B cell (primary cell): ENCODE measurements at regions not wholly inside any gene's neighbourhood (a gene's known extent, or its start where the extent isn't known, plus 50 kb on each side); places are given as distances from the start of the nearest gene placed in this dataset.

Source experiments
- ATAC-seq: fragments of 200-7000 bp; cut with Tn5 transposase; one replicate; pipeline ENCODE4 v1.10.0; 2021; ENCODE audit warnings: low read depth, mild to moderate bottlenecking, moderate number of reproducible peaks, moderate library complexity
- CTCF ChIA-PET: fragments of 350-600 bp; sonication (Branson Sonifier 250); formaldehyde crosslinking; loops from one replicate; lab custom pipeline; 2021; ENCODE audit warnings: antibody characterized with exemption, inconsistent platforms; lab: Charles Lee
- POLR2A ChIA-PET: fragments of 350-600 bp; sonication (Branson Sonifier 250); formaldehyde crosslinking; loops from one replicate; lab custom pipeline; 2021; ENCODE audit warnings: antibody characterized with exemption; lab: Charles Lee
- DNase-seq: peaks from one replicate; pipeline ENCODE4 v3.0.0; 2013
- H2AFZ ChIP-seq: 2 replicates; pipeline ENCODE4 v1.6.1; 2012; ENCODE audit warnings: mild to moderate bottlenecking, low read depth, low read length; ENCODE audit not compliant: insufficient read depth, poor library complexity, severe bottlenecking
- H3K27ac ChIP-seq, 2 donors: 1 replicate in 1 of 2; 2 replicates in 1 of 2; pipeline ENCODE4 v1.5.1; 2012 to 2013; ENCODE audit warnings: low read length in 2 of 2, mild to moderate bottlenecking in 2 of 2, moderate library complexity in 1 of 2
- H3K27me3 ChIP-seq, 4 experiments: fragments of 200-600 bp in 1 of 4; sonication (generic) in 1 of 4; replicated peaks in 1 of 4; 1 replicate in 2 of 4; 2 replicates in 2 of 4; pipeline versions ENCODE4 v1.6.1 to v1.7.0; 2013 to 2016; ENCODE audit warnings: low read length in 3 of 4, mild to moderate bottlenecking in 2 of 4, mixed read lengths in 1 of 4, moderate library complexity in 1 of 4; ENCODE audit not compliant: insufficient read depth in 4 of 4, control insufficient read depth in 3 of 4; ENCODE audit errors: control extremely low read depth in 1 of 4
- H3K36me3 ChIP-seq, 2 experiments: replicated peaks in 1 of 2; 1 replicate in 1 of 2; 2 replicates in 1 of 2; pipeline versions ENCODE4 v1.6.1 to v1.7.1; 2013; ENCODE audit warnings: low read length in 1 of 2; ENCODE audit not compliant: insufficient read depth in 2 of 2, control insufficient read depth in 1 of 2; ENCODE audit errors: control extremely low read depth in 1 of 2, extremely low read depth in 1 of 2
- H3K4me1 ChIP-seq, 2 donors: fragments of 200-600 bp in 1 of 2; sonication (generic) in 1 of 2; 1 replicate in 1 of 2; 2 replicates in 1 of 2; pipeline versions ENCODE4 v1.5.1 to v1.6.1; 2013 to 2017; ENCODE audit warnings: low read length in 2 of 2; ENCODE audit not compliant: control insufficient read depth in 2 of 2, insufficient read depth in 2 of 2
- H3K4me2 ChIP-seq: replicated peaks from 2 replicates; pipeline ENCODE3; 2012; ENCODE audit warnings: mild to moderate bottlenecking, low read depth, low read length; ENCODE audit not compliant: poor library complexity, severe bottlenecking
- H3K4me3 ChIP-seq, 5 experiments: fragments of 200-600 bp in 1 of 5; sonication (generic) in 1 of 5; 1 replicate in 3 of 5; 2 replicates in 2 of 5; pipeline versions ENCODE4 v1.5.1 to v1.7.0; 2011 to 2016; ENCODE audit warnings: low read length in 4 of 5, mild to moderate bottlenecking in 4 of 5, low read depth in 2 of 5, control low read depth in 1 of 5, moderate library complexity in 1 of 5; ENCODE audit not compliant: insufficient read depth in 1 of 5; ENCODE audit errors: control extremely low read depth in 1 of 5, extremely low read depth in 1 of 5
- H3K79me2 ChIP-seq: fragments of 200-600 bp; sonication (generic); one replicate; pipeline ENCODE4 v1.6.0; 2016; ENCODE audit warnings: low read length; ENCODE audit not compliant: control insufficient read depth, insufficient read depth
- H3K9ac ChIP-seq: fragments of 200-600 bp; sonication (generic); 2 replicates; pipeline ENCODE4 v1.6.1; 2017; ENCODE audit warnings: mild to moderate bottlenecking, low read length, moderate library complexity
- H3K9me3 ChIP-seq, 3 donors: one replicate each; pipeline versions ENCODE4 v1.6.1 to v1.7.1; 2013; ENCODE audit warnings: low read length in 2 of 3; ENCODE audit not compliant: control insufficient read depth in 2 of 3, insufficient read depth in 1 of 3; ENCODE audit errors: control extremely low read depth in 1 of 3
- H4K20me1 ChIP-seq: 2 replicates; pipeline ENCODE4 v1.6.0; 2012; ENCODE audit warnings: mild to moderate bottlenecking, low read length; ENCODE audit not compliant: insufficient read depth, control insufficient read depth, poor library complexity, severe bottlenecking
- H3K27ac Mint-ChIP-seq: one replicate; pipeline ENCODE4 v1.8.0; 2021; ENCODE audit warnings: mixed read lengths
- H3K27me3 Mint-ChIP-seq: one replicate; pipeline ENCODE4 v1.8.0; 2021; ENCODE audit warnings: mixed read lengths
- H3K4me1 Mint-ChIP-seq: one replicate; pipeline ENCODE4 v1.8.0; 2021; ENCODE audit warnings: mixed read lengths
- H3K4me3 Mint-ChIP-seq: one replicate; pipeline ENCODE4 v1.8.0; 2021; ENCODE audit warnings: mixed read lengths
- H3K9me3 Mint-ChIP-seq: one replicate; pipeline ENCODE4 v1.8.0; 2022; ENCODE audit warnings: mixed read lengths; ENCODE audit not compliant: insufficient read depth
- CTCF ChIP-seq: fragments of 200-600 bp; IDR thresholded peaks from one replicate; pipeline ENCODE4 v1.8.0; 2022; ENCODE audit warnings: antibody characterized with exemption, mild to moderate bottlenecking
- EZH2 ChIP-seq: IDR thresholded peaks from 2 replicates; pipeline ENCODE4 v1.6.1; 2012; ENCODE audit warnings: borderline replicate concordance, low read depth, mild to moderate bottlenecking, moderate library complexity, low read length; ENCODE audit not compliant: insufficient read depth, poor library complexity, severe bottlenecking
- WGBS: methylation state at CpG from one replicate; pipeline ENCODE4 v1.1.5; 2013; ENCODE audit warnings: missing lambda C conversion rate; ENCODE audit not compliant: insufficient coverage; 5-methylcytosine and 5-hydroxymethylcytosine counted together
- intact Hi-C: fragments of 100-400 bp; cut with micrococcal nuclease; formaldehyde crosslinking; loops from one replicate; pipeline ENCODE4 v1.10.0; 2022

GRCh38 chr14:71524320-71524982, 407.8 kb upstream of the RGS6 start:
- Mint-ChIP-seq H3K9me3 (no peaks in the 10 kb centered on the region), H3K4me3 (peak overlapping the region; percentile 6), H3K27me3 (no peaks in the 10 kb centered on the region), H3K27ac (no peak overlapping the region), H3K4me1 (peaks cover 29% of the 10 kb centered on the region)
- Histone ChIP-seq H3K9ac (no peak overlapping the region), H3K27me3 (no peaks in the 10 kb centered on the region), H3K36me3 (peaks cover under 1 to 6% of the 10 kb centered on the region in 2 experiments), H3K4me2 (no peak overlapping the region), H3K27ac (no peak overlapping the region), H3K9me3 (no peaks in the 10 kb centered on the region), H3K79me2 (peaks cover 67% of the 10 kb centered on the region), H3K4me3 (no peak overlapping the region), H3K4me1 (peaks cover 0 to 3% of the 10 kb centered on the region in 2 donors), H2AFZ (no peak overlapping the region), H4K20me1 (peaks cover 28% of the 10 kb centered on the region)
- no peak for TF ChIP-seq EZH2
- TF ChIP-seq CTCF = no peak
- WGBS = 73% methylated on average over 4 of the region's 6 CpGs
- ATAC-seq = no peak
- POLR2A ChIA-PET = interaction anchor here (0.7 kb wide), 1 partner anchor 821 kb away, joined by 3 read pairs; no protein-coding TSS in a partner anchor
- intact Hi-C loops = no loop called here
- CTCF ChIA-PET = no interaction called here
- no peak for DNase-seq

- peaks cover 78% of the 10 kb centered on the region for H3K79me2 ChIP-seq
- H4K20me1 ChIP-seq = peaks cover 35% of the 10 kb centered on the region
- Mint-ChIP-seq H3K9me3 (no peaks in the 10 kb centered on the region), H3K27me3 (no peaks in the 10 kb centered on the region), H3K4me1 (peaks cover 32% of the 10 kb centered on the region), H3K4me3 (no peak overlapping the region), H3K27ac (no peak overlapping the region)
- H3K4me1 ChIP-seq = peaks cover 0 to 3% of the 10 kb centered on the region in 2 donors
- H3K9ac ChIP-seq = no peak overlapping the region
- H3K4me2 ChIP-seq = no peak overlapping the region
- ChIA-PET CTCF (no interaction called here), POLR2A (no interaction called here)
- no peak overlapping the region for H3K4me3 ChIP-seq
- no peaks in the 10 kb centered on the region for H3K9me3 ChIP-seq
- no peak for TF ChIP-seq CTCF
- no peak for TF ChIP-seq EZH2
- DNase-seq (no peak), ATAC-seq (no peak)
- H2AFZ ChIP-seq = no peak overlapping the region
- WGBS = no CpG with 5 or more reads among the region's 5 CpGs
- H3K36me3 ChIP-seq = peaks cover 2 to 9% of the 10 kb centered on the region in 2 experiments
- H3K27me3 ChIP-seq = no peaks in the 10 kb centered on the region
- H3K27ac ChIP-seq = no peak overlapping the region
- intact Hi-C loops = no loop called here
These were observed 406.5 kb upstream of the RGS6 start for GRCh38 chr14:71525663-71526221.
